HCT116 (cell line): ENCODE measurements at regions not wholly inside any gene's neighbourhood (a gene's known extent, or its start where the extent isn't known, plus 50 kb on each side); places are given as distances from the start of the nearest gene placed in this dataset.

Experiments
- EZH2 ChIP-seq: fragments of 200-600 bp; sonication (generic); IDR thresholded peaks from 2 replicates; pipeline ENCODE4 v1.6.1; 2017; ENCODE audit warnings: antibody characterized with exemption, mixed run types
- MAX ChIP-seq: IDR thresholded peaks from 2 replicates; pipeline ENCODE4 v1.6.1; 2012
- POLR2A ChIP-seq: IDR thresholded peaks from 2 replicates; pipeline ENCODE4 v1.7.0; 2011; ENCODE audit warnings: borderline replicate concordance; ENCODE audit not compliant: insufficient read depth, insufficient read length; ENCODE audit errors: extremely low read depth
- RAD21 ChIP-seq: IDR thresholded peaks from 2 replicates; pipeline ENCODE4 v1.6.1; 2012; ENCODE audit warnings: low read depth, mild to moderate bottlenecking
- SIN3A ChIP-seq: IDR thresholded peaks from 2 replicates; pipeline ENCODE4 v1.6.1; 2012; ENCODE audit warnings: low read depth
- TF ChIP-seq, protein P1 (sequence below): IDR thresholded peaks from 2 replicates; pipeline ENCODE4 v1.6.1; 2012; ENCODE audit warnings: low read depth

DNA sequence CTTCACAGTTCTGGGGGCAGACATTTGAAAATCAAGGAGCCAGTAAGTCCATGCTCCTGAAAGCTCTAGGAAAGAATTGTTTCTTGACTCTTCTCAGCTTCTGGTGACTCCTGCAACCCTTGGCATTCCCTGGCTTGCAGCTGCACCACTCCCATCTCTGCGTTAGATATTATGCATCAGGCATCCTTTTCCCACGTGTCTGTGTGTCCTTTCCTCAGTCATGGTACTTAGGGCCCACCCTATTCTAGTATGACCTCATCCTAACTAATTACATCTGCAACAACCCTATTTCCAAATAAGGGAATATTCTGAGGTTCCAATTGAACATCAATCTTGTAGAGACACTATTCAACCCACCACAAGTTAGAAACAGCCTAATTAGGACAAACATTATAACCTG is 931.7 kb upstream of the CHAC2 start:
- TF ChIP-seq SIN3A (no peak), POLR2A (no peak), RAD21 (no peak), MAX (no peak), EZH2 (no peak)
- TF ChIP-seq, protein P1, sequence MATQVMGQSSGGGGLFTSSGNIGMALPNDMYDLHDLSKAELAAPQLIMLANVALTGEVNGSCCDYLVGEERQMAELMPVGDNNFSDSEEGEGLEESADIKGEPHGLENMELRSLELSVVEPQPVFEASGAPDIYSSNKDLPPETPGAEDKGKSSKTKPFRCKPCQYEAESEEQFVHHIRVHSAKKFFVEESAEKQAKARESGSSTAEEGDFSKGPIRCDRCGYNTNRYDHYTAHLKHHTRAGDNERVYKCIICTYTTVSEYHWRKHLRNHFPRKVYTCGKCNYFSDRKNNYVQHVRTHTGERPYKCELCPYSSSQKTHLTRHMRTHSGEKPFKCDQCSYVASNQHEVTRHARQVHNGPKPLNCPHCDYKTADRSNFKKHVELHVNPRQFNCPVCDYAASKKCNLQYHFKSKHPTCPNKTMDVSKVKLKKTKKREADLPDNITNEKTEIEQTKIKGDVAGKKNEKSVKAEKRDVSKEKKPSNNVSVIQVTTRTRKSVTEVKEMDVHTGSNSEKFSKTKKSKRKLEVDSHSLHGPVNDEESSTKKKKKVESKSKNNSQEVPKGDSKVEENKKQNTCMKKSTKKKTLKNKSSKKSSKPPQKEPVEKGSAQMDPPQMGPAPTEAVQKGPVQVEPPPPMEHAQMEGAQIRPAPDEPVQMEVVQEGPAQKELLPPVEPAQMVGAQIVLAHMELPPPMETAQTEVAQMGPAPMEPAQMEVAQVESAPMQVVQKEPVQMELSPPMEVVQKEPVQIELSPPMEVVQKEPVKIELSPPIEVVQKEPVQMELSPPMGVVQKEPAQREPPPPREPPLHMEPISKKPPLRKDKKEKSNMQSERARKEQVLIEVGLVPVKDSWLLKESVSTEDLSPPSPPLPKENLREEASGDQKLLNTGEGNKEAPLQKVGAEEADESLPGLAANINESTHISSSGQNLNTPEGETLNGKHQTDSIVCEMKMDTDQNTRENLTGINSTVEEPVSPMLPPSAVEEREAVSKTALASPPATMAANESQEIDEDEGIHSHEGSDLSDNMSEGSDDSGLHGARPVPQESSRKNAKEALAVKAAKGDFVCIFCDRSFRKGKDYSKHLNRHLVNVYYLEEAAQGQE, result no peak
